ENCODE measurements at regions not wholly inside any gene's neighbourhood (a gene's known extent, or its start where the extent isn't known, plus 50 kb on each side); places are given as distances from the start of the nearest gene placed in this dataset.

DNA sequence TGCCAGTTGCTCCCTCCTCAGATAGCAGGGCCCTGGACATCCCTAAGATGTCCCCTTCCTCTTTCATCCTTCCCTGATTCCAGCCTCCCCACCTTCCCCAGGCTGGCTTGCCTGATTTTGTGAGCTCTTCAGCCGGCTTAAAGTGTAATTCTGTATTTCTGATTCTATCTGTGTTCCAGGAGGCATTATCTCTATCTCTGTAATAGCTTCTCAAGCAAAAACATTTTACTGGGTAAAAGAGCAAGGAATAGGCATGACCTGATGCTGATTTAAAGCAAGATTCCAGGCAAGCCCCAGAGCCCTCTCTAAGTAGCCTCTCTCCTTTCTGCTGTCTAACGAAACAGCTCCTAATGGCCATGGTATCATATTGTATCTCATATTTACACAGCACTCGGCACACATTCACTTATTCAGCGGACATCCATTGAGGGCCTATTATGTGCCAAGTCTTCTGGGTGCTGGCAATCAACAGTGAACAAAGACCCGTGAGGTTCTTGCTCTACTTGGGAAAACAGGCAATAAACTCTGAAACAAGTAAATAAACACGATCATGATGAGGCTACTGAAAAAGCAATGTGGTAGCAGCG, 100.9 kb upstream of the MSX2 start:
- TF ChIP-seq CTCF (conservative IDR thresholded peaks at IDR 0.05; ENCODE audit: low read length) (no peak), EZH2phosphoT487 (IDR thresholded peaks at IDR 0.05; ENCODE audit: borderline replicate concordance, low read depth, low read length) (no peak)

Data from OCI-LY7 (cell line).